ENCODE measurements at regions not wholly inside any gene's neighbourhood (a gene's known extent, or its start where the extent isn't known, plus 50 kb on each side); places are given as distances from the start of the nearest gene placed in this dataset.

- TF ChIP-seq, protein P1, sequence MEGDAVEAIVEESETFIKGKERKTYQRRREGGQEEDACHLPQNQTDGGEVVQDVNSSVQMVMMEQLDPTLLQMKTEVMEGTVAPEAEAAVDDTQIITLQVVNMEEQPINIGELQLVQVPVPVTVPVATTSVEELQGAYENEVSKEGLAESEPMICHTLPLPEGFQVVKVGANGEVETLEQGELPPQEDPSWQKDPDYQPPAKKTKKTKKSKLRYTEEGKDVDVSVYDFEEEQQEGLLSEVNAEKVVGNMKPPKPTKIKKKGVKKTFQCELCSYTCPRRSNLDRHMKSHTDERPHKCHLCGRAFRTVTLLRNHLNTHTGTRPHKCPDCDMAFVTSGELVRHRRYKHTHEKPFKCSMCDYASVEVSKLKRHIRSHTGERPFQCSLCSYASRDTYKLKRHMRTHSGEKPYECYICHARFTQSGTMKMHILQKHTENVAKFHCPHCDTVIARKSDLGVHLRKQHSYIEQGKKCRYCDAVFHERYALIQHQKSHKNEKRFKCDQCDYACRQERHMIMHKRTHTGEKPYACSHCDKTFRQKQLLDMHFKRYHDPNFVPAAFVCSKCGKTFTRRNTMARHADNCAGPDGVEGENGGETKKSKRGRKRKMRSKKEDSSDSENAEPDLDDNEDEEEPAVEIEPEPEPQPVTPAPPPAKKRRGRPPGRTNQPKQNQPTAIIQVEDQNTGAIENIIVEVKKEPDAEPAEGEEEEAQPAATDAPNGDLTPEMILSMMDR (IDR thresholded peaks at IDR 0.05): no peak
- TF ChIP-seq POLR2A (IDR thresholded peaks at IDR 0.05): no peak
These were observed 133.0 kb upstream of the PRR20G start for GRCh38 chr3:127420829-127421228.

Measured in esophagus squamous epithelium (tissue), 4 donors.